22Rv1 (cell line): ENCODE measurements at regions not wholly inside any gene's neighbourhood (a gene's known extent, or its start where the extent isn't known, plus 50 kb on each side); places are given as distances from the start of the nearest gene placed in this dataset.

ENCODE experiments used
- CTCF ChIP-seq: fragments of 450-650 bp; IDR thresholded peaks from 2 replicates; pipeline ENCODE4 v1.5.1; 2017; ENCODE audit warnings: mild to moderate bottlenecking
- ZFX ChIP-seq: fragments of 450-650 bp; IDR thresholded peaks from 2 replicates; pipeline ENCODE4 v1.6.1; 2017; ENCODE audit warnings: antibody characterized with exemption, borderline replicate concordance

- TF ChIP-seq CTCF (no peak), ZFX (no peak)
These were observed 80.5 kb downstream of the CASP3 start for GRCh38 chr4:184568770-184569169.
